ENCODE measurements at regions not wholly inside any gene's neighbourhood (a gene's known extent, or its start where the extent isn't known, plus 50 kb on each side); places are given as distances from the start of the nearest gene placed in this dataset.

GRCh38 chr10:78750418-78750817, 318.3 kb upstream of the ZMIZ1 start:
- no peak for DNase-seq (ENCODE audit: low read depth)
- TF ChIP-seq CTCF (IDR thresholded peaks at IDR 0.05; ENCODE audit: insufficient read depth, low read depth, low read length, missing control alignments), result no peak
- no peak overlapping the region for H3K4me3 ChIP-seq (ENCODE audit: low read depth, low read length)

- no peak overlapping the region for H3K4me3 ChIP-seq (ENCODE audit: low read depth, low read length)
- no peak for DNase-seq (ENCODE audit: low read depth)
- TF ChIP-seq CTCF (IDR thresholded peaks at IDR 0.05; ENCODE audit: insufficient read depth, low read depth, low read length, missing control alignments), result no peak
Measured at GRCh38 chr10:78751716-78752115, 317.1 kb upstream of the ZMIZ1 start.

- TF ChIP-seq CTCF (IDR thresholded peaks at IDR 0.05; ENCODE audit: insufficient read depth, low read depth, low read length, missing control alignments), result no peak
- H3K4me3 ChIP-seq (ENCODE audit: low read depth, low read length), result no peak overlapping the region
- DNase-seq (ENCODE audit: low read depth), result no peak
Measured at GRCh38 chr10:78752221-78752620, 316.5 kb upstream of the ZMIZ1 start.

- H3K4me3 ChIP-seq (ENCODE audit: low read depth, low read length), result no peak overlapping the region
- no peak for TF ChIP-seq CTCF (IDR thresholded peaks at IDR 0.05; ENCODE audit: insufficient read depth, low read depth, low read length, missing control alignments)
- no peak for DNase-seq (ENCODE audit: low read depth)
Measured at GRCh38 chr10:78752708-78753107, 316.1 kb upstream of the ZMIZ1 start.

GRCh38 chr10:78754269-78755062, 314.3 kb upstream of the ZMIZ1 start:
- TF ChIP-seq CTCF (IDR thresholded peaks at IDR 0.05; ENCODE audit: insufficient read depth, low read depth, low read length, missing control alignments), result no peak
- no peak for DNase-seq (ENCODE audit: low read depth)
- H3K4me3 ChIP-seq (ENCODE audit: low read depth, low read length), result no peak overlapping the region

GRCh38 chr10:78755063-78755701, 313.6 kb upstream of the ZMIZ1 start:
- no peak for TF ChIP-seq CTCF (IDR thresholded peaks at IDR 0.05; ENCODE audit: insufficient read depth, low read depth, low read length, missing control alignments)
- H3K4me3 ChIP-seq (ENCODE audit: low read depth, low read length), result no peak overlapping the region
- no peak for DNase-seq (ENCODE audit: low read depth)

Measured in GM12865 (cell line).